HG02798 (cell line): ENCODE measurements at regions not wholly inside any gene's neighbourhood (a gene's known extent, or its start where the extent isn't known, plus 50 kb on each side); places are given as distances from the start of the nearest gene placed in this dataset.
A peak's percentile ranks its signal among the peaks of the same experiment; 100 is the strongest.
"Not testable (repeated sequence)": the region's sequence is repeated elsewhere in the genome, so short reads cannot be mapped to it uniquely, and the experiment has no call there.

Experiments used
- ATAC-seq: cut with Tn5 transposase; IDR thresholded peaks from one replicate; pipeline ENCODE4 v1.9.1; 2021; ENCODE audit warnings: mild to moderate bottlenecking; ENCODE audit not compliant: unreplicated experiment, poor library complexity

GRCh38 chrX:138008281-138008680 lies 442.4 kb downstream of the ZIC3 start:
- no peak for ATAC-seq

GRCh38 chrX:138011468-138011867 lies 445.5 kb downstream of the ZIC3 start:
- ATAC-seq: no peak

DNA sequence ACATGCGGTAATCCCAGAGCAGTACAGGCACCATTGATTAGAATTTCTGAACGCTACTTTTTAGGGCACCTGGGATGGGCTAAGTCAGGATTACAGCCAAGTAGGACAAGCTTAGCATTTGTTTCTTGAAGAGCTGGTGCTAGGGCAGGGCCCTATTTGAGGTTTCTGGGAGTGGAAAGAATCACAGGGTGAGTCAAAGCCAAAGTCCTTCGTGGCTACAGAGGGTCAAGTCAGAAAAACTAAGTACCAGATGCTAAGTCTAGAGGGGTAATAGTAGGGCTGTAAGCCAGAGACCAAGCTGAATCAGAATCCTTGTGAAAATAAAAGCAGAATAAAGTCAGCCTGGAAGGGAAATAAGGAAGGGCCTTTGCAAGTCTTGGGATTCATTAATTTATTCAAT lies 448.6 kb downstream of the ZIC3 start:
- no peak for ATAC-seq

GRCh38 chrX:138018145-138018799 lies 452.3 kb downstream of the ZIC3 start:
- no peak for ATAC-seq

GRCh38 chrX:138020941-138021340 lies 455.0 kb downstream of the ZIC3 start:
- ATAC-seq: no peak

- ATAC-seq: peak; percentile 53
Measured at GRCh38 chrX:138026211-138026610, 460.3 kb downstream of the ZIC3 start.

DNA sequence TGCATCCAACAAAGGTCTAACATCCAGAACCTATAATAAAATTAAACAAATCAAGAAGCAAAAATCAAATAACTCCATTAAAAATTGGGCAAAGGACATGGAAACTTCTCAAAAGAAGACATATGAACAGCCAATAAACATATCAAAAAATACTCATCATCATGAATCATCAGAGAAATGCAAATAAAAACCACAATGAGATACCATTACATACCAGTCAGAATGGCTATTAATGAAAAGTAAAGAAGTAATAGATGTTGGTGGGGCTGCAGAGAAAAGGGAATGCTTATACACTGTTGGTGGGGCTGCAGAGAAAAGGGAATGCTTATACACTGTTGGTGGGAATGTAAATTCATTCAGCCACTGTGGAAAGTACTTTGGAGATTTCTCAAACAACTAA lies 465.8 kb downstream of the ZIC3 start:
- no peak for ATAC-seq

DNA sequence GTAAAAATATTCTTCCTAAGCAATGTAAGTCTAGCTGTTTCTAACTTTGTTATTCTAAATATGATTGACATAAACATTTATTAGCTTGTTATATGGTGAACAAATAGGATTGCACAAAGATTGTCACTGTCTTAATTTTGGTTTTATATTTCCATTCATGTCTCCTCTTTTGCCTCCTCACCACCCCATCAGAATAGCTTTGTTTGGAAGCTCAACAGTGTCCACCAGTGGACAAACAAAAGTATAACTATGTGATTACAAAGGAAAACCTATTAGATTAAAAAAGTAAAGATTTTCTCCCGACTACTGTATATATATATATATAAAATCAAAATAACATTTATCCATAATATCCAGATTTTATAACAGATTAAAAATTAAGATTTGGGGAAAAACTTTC lies 468.2 kb downstream of the ZIC3 start:
- ATAC-seq: no peak

DNA sequence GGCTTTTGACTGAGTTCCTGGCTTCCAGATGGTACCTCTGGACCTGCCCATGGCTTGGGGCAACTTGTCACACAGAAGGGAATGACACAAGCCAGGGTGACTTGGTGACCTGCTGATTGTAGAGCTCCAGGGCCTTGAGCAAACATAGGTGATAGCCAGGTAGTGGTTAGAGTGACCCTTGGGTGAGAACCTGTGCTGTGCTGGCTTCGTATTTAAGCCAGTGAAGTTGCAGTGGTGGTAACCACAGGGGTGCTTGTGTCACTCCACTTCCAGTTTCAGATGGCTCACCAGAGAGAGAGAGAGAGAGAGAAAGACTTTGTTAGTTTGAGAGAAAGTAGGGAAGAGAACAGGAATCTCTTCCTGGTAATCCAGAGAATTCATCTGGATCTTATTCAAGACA lies 471.6 kb downstream of the ZIC3 start:
- no peak for ATAC-seq

DNA sequence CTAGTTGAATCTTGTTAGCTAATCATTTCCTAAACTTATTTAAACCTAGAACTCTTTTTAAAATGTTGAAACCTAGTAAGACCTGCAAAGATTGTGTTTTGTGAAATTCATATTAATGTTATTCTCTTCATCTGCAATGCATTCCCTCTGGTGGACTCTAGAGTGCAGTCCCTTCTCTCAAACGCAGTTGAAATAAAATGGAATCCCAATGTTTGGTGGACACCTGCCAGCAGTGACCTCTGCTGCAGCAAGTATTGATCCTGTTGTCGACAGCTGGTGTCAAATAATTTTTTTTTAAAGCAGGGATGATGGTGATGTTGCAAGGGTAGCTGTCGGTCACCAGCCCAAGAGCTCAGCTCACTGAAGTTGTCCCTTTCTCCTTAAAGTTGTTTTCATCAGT lies 492.0 kb downstream of the ZIC3 start:
- ATAC-seq: no peak

GRCh38 chrX:138058931-138059330 lies 493.0 kb downstream of the ZIC3 start:
- no peak for ATAC-seq

- ATAC-seq: no peak
Measured at GRCh38 chrX:138067415-138067814, 501.5 kb downstream of the ZIC3 start.

DNA sequence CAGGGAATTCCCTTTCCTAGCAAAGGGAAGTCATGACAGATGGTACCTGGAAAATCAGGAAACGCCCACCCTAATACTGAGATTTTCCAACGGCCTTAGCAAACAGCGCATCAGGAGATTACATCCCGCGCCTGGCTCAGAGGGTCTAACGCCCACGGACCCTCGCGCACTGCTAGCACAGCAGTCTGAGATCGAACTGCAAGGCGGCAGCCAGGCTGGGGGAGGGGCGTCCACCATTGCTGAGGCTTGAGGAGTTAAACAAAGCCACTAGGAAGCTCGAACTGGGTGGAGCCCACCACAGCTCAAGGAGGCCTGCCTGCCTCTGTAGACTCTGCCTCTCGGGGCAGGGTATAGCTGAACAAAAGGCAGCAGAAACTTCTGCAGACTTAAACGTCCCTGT lies 507.7 kb downstream of the ZIC3 start:
- ATAC-seq: no peak

DNA sequence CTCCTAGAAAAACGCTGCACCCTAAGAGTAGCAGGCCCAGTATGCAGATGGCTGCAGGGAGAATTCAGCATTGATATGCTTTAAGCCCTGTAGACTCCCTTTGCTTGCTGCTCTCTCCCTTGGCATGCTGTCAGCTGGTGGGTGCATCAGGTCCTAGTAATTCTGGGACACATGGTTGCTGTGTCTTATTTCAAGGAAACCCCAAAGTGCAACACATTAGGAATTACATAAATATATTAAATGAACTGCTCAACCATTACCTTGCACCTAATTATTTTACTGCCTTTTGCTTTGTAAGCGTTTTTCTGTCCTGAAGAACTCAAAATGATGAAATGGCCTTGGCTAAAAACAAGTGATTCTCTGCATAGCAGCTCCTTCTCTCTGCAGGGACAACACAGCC lies 516.3 kb downstream of the ZIC3 start:
- ATAC-seq: no peak

GRCh38 chrX:138082896-138083295 lies 517.0 kb downstream of the ZIC3 start:
- no peak for ATAC-seq

DNA sequence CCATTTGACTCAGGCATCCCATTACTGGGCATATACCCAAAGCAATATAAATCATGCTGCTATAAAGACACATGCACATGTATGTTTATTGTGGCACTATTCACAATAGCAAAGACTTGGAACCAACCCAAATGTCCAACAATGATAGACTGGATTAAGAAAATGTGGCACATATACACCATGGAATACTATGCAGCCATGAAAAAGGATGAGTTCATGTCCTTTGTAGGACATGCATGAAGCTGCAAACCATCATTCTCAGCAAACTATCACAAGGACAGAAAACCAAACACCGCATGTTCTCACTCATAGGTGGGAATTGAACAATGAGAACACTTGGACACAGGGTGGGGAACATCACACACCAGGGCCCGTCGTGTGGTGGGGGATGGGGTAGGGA lies 545.0 kb downstream of the ZIC3 start:
- ATAC-seq: not testable (repeated sequence)

- no peak for ATAC-seq
Measured at GRCh38 chrX:138127314-138127713, 561.4 kb downstream of the ZIC3 start.

- peak; percentile 70 for ATAC-seq
Measured at GRCh38 chrX:138128027-138128671, 562.2 kb downstream of the ZIC3 start.

GRCh38 chrX:138150709-138151108 lies 560.8 kb downstream of the FGF13 start:
- ATAC-seq: no peak

DNA sequence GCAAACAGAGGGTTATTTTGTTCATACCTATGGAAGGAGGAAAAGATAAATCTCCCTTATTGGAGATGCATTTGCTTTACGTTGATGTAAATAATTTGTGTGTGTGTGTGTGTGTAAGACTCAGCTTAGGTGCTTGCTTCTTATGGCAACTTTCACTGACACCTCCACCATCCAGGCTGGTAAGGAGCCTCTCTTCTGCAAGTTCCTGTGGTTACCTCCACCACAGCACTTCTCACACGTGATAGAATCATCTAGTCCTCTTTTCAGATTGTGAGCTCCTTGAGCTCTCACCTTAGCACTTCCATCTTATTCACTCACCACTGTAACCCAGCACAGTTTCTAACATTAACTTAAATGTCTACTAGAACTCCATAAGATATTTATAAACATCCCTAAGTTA lies 553.7 kb downstream of the FGF13 start:
- no peak for ATAC-seq

- ATAC-seq: no peak
Measured at GRCh38 chrX:138191998-138192397, 519.5 kb downstream of the FGF13 start.

DNA sequence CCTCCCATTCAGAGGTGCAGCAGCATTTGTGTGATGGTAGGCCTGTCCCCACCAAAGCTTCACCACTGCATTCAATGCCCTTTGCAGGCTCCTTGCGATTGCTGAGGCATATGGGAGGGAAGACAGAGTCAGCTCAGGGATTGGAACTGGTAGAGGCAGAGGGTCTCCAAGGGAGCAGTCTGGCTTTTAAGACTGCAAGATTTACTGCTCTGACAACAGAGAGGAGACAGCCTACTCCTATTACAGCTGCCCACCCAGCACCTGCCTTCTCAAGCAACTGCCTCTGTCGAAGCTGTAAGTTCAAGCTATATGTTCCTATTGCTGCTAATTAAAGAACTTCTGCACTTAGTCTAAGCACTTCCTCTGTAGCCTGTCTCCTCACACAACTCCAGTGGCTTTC lies 481.8 kb downstream of the FGF13 start:
- ATAC-seq: no peak
